Muscle layer of colon (tissue), 2 donors: ENCODE measurements at regions not wholly inside any gene's neighbourhood (a gene's known extent, or its start where the extent isn't known, plus 50 kb on each side); places are given as distances from the start of the nearest gene placed in this dataset.

Source experiments
- H3K27ac ChIP-seq: one replicate; pipeline ENCODE4 v1.7.0; 2013; ENCODE audit warnings: low read depth, mild to moderate bottlenecking, low read length, moderate library complexity
- H3K27me3 ChIP-seq, 2 donors: one replicate each; pipeline ENCODE4 v1.7.0; 2013; ENCODE audit warnings: low read length in 2 of 2, mild to moderate bottlenecking in 2 of 2; ENCODE audit not compliant: insufficient read depth in 2 of 2, control insufficient read depth in 1 of 2
- H3K36me3 ChIP-seq: one replicate; pipeline ENCODE4 v1.7.0; 2013; ENCODE audit warnings: mild to moderate bottlenecking, low read length; ENCODE audit not compliant: insufficient read depth
- H3K4me1 ChIP-seq: one replicate; pipeline ENCODE4 v1.7.0; 2013; ENCODE audit warnings: mild to moderate bottlenecking, low read length; ENCODE audit not compliant: insufficient read depth
- H3K4me3 ChIP-seq, 2 donors: one replicate each; pipeline ENCODE4 v1.7.0; 2013; ENCODE audit warnings: low read length in 2 of 2, low read depth in 1 of 2, mild to moderate bottlenecking in 1 of 2, moderate library complexity in 1 of 2
- H3K9ac ChIP-seq: one replicate; pipeline ENCODE4 v1.7.0; 2013; ENCODE audit warnings: low read length
- H3K9me3 ChIP-seq: one replicate; pipeline ENCODE4 v1.7.0; 2013; ENCODE audit warnings: mild to moderate bottlenecking, low read length
- donor health status: abdominal sarcoma.
- donor health status: Adenocarcinoma of cecum.

DNA sequence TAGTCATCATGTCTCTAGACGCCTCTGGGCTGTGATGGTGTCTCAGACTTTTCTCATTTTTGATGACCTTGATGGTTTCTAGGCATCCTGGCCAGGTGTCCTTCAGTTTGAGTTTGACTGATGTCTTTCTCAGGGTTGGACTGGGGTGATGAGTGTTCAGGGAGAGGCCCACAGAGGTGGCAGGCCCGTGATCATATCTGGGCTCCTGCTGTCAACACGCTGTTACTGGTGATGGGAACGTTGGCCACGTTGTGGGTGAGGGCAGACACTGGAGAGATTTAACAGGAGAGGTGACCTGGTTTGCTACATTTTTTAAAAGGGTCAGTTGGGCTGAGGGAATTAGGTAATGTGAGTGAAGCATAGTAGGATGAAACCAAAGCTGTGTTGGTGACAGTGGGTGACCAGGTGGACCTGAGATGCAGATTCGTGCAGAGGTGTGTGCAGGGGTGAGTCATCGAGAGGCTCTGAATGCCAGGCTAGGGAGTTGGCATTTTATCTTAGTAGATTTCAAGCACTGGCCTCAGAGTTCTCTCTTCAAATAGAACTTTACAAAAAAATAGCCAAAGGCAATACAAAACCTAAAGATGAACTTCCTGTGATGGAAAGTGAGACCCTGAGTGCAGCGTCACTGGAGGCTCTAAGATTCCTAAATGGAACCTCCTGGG lies 174.1 kb downstream of the CDH26 start:
- H3K9me3 ChIP-seq: no peaks in the 10 kb centered on the region
- no peaks in the 10 kb centered on the region for H3K4me1 ChIP-seq
- H3K36me3 ChIP-seq: no peaks in the 10 kb centered on the region
- no peak overlapping the region for H3K9ac ChIP-seq
- H3K4me3 ChIP-seq: no peak overlapping the region
- no peak overlapping the region for H3K27ac ChIP-seq
- H3K27me3 ChIP-seq: no peaks in the 10 kb centered on the region

GRCh38 chr20:60132827-60133670 lies 174.8 kb downstream of the CDH26 start:
- Histone ChIP-seq H3K4me1 (no peaks in the 10 kb centered on the region), H3K4me3 (no peak overlapping the region), H3K36me3 (no peaks in the 10 kb centered on the region), H3K9ac (no peak overlapping the region), H3K27ac (no peak overlapping the region), H3K9me3 (no peaks in the 10 kb centered on the region), H3K27me3 (no peaks in the 10 kb centered on the region)

DNA sequence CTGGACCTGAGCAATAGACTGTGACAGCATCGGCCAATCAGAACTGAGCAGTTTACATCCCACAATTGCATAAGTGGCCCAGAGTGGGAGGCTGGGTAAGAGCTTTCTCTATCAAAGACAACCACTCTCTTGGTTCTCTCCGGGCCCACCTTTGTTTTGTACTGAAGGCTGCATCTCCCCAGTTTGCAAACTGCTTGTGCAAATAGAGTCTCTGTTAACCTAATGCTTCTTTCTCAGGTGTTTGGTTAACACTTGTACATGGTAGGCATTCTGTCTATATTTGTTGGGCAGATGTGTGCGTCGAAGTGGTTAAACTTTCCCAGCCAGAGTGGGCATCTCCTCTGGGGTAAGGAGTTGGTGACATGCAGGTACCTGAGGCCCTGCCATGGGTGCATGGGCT lies 177.1 kb downstream of the CDH26 start:
- H3K27me3 ChIP-seq: no peaks in the 10 kb centered on the region
- no peaks in the 10 kb centered on the region for H3K9me3 ChIP-seq
- no peak overlapping the region for H3K9ac ChIP-seq
- no peaks in the 10 kb centered on the region for H3K36me3 ChIP-seq
- H3K4me1 ChIP-seq: no peaks in the 10 kb centered on the region
- no peak overlapping the region for H3K4me3 ChIP-seq
- no peak overlapping the region for H3K27ac ChIP-seq

- no peaks in the 10 kb centered on the region for H3K27me3 ChIP-seq
- H3K4me1 ChIP-seq: no peaks in the 10 kb centered on the region
- H3K36me3 ChIP-seq: no peaks in the 10 kb centered on the region
- no peak overlapping the region for H3K27ac ChIP-seq
- no peaks in the 10 kb centered on the region for H3K9me3 ChIP-seq
- H3K9ac ChIP-seq: no peak overlapping the region
- no peak overlapping the region for H3K4me3 ChIP-seq
Measured at GRCh38 chr20:60136645-60137401, 178.6 kb downstream of the CDH26 start.

DNA sequence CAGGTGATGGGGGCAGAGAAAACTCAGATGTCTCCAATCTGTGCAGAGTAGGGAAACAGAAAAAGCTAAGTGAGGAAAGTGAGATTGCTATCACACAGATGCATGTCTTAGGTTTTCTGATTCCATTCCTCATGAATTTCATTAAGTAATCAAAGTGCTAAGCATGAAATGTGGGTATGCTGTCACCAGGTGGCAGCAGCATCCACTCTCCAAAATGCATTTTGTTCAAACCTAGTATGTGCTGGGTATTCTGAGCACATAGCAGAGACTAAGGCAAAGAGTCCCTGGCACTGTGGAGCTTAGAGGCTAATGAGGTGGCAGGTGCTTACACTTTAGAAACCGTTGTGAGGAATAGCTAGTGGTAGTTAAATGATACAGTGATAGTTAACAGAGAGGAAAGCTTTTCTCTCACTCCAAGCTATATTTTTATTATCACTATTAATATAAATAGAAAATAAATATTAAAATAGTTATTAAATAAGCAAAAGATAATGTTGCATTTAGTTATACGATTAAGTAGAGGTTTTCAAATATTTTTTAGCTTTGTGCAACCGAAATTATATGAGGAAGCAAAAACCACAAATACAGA lies 179.5 kb downstream of the CDH26 start:
- H3K36me3 ChIP-seq: no peaks in the 10 kb centered on the region
- no peak overlapping the region for H3K27ac ChIP-seq
- no peaks in the 10 kb centered on the region for H3K4me1 ChIP-seq
- H3K9ac ChIP-seq: no peak overlapping the region
- no peaks in the 10 kb centered on the region for H3K9me3 ChIP-seq
- peak overlapping the region in 1 of 2 donors; percentile 18 for H3K4me3 ChIP-seq
- H3K27me3 ChIP-seq: no peaks in the 10 kb centered on the region

DNA sequence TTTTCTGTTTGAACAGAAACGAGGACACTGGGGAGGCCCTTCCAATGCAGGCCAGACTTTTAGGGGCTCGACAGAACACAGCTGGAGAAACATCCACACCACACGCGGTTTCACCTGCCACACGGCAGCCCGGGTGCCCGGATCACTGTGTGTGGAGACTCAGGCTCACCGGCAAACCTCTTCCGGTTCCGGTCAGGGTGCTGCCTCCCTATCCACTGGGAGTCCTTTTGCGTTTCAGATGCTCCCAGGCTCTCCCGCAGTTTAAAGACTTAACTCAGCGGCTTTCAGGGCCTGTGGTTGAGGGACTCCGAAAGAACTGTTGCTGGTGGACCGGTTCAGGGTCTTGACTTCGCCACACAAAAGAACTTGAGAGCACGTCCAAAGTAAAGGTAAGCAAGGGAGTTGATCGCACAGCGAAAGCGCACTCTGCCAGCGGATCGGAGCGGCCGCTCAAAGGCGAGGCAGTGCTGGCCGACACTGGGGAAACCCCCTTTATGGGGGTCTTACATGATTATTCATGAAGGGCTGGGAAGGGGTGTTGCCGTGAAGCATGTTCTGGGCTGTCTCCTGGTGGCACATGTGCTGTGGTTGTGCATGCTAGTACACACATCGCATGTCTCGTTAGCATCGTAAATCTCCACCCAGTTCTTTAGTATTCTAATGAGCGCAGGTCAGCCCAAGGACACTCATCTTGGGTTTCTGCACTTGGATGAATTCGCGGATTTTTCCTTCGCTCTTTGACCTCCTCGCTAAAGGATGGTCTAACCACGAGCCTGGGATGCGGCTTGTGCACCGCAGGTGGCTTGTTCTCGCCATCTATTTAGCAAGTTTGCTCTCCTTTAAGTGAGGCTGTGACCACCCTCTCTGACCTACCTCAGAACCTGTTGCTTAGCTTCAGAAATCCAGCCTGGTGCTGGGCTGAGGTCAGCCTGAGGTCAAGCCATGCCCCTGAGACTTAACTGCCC lies 180.3 kb downstream of the CDH26 start:
- peak overlapping the region; percentile 18 to 36 for H3K4me3 ChIP-seq
- H3K4me1 ChIP-seq: no peaks in the 10 kb centered on the region
- no peak overlapping the region for H3K27ac ChIP-seq
- H3K9me3 ChIP-seq: no peaks in the 10 kb centered on the region
- H3K27me3 ChIP-seq: no peaks in the 10 kb centered on the region
- no peak overlapping the region for H3K9ac ChIP-seq
- no peaks in the 10 kb centered on the region for H3K36me3 ChIP-seq

- Histone ChIP-seq H3K36me3 (no peaks in the 10 kb centered on the region), H3K9me3 (no peaks in the 10 kb centered on the region), H3K4me3 (no peak overlapping the region), H3K9ac (no peak overlapping the region), H3K27me3 (no peaks in the 10 kb centered on the region), H3K27ac (no peak overlapping the region), H3K4me1 (no peaks in the 10 kb centered on the region)
Measured at GRCh38 chr20:60139663-60140446, 181.6 kb downstream of the CDH26 start.

DNA sequence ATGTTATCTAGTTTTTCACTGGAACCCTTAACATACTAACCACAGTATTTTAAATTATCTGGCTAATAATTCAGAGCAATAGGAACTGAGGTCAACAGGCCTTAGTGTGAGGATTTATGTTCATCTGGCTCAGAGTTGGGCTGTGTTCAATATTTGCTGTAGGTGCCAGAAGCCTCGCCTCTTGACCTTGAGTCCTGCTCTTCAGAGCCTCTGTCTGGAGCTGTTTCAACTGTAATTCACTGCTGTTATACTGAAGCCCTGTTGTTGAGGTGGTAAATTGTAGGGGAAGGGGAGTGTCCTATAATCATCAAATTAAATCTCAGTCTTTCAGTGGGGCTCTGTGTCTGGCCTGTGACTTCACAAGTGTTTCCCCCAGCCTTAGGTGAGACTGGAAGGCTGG lies 184.4 kb downstream of the CDH26 start:
- no peaks in the 10 kb centered on the region for H3K36me3 ChIP-seq
- H3K9ac ChIP-seq: no peak overlapping the region
- H3K4me3 ChIP-seq: no peak overlapping the region
- H3K27me3 ChIP-seq: no peaks in the 10 kb centered on the region
- no peaks in the 10 kb centered on the region for H3K4me1 ChIP-seq
- no peaks in the 10 kb centered on the region for H3K9me3 ChIP-seq
- no peak overlapping the region for H3K27ac ChIP-seq

- Histone ChIP-seq H3K4me1 (no peaks in the 10 kb centered on the region), H3K27me3 (no peaks in the 10 kb centered on the region), H3K9me3 (no peaks in the 10 kb centered on the region), H3K36me3 (no peaks in the 10 kb centered on the region), H3K27ac (no peak overlapping the region), H3K9ac (no peak overlapping the region), H3K4me3 (no peak overlapping the region)
Measured at GRCh38 chr20:60143261-60143842, 185.1 kb downstream of the CDH26 start.

DNA sequence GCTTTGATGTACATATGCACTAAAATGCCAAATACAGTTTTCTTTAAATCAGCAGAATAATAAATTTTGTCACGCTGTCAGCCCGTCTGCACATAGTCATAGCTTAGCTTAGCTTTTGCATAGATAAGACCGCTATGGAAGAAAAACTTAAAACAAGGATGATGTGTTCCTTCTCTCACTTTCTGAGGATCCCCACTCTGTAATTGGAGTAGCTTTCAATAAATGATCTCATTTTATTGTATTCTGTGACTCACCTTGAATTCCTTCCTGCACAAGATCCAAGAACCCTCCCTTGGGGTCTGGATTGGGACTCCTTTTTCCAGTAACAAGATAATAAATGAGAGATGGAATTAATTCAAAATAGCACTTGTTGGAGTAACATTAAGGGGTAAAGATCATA lies 186.2 kb downstream of the CDH26 start:
- Histone ChIP-seq H3K4me1 (no peaks in the 10 kb centered on the region), H3K9me3 (no peaks in the 10 kb centered on the region), H3K9ac (no peak overlapping the region), H3K27me3 (no peaks in the 10 kb centered on the region), H3K4me3 (no peak overlapping the region), H3K27ac (no peak overlapping the region), H3K36me3 (no peaks in the 10 kb centered on the region)
